ENCODE measurements at regions not wholly inside any gene's neighbourhood (a gene's known extent, or its start where the extent isn't known, plus 50 kb on each side); places are given as distances from the start of the nearest gene placed in this dataset.

- no peaks in the 10 kb centered on the region for H3K36me3 Mint-ChIP-seq
- no peak overlapping the region for H3K4me3 Mint-ChIP-seq
- no peak for DNase-seq
- no peak for ATAC-seq (replicated peaks in 1 of 4)
- H3K4me1 ChIP-seq (ENCODE audit: control insufficient read depth in 1 of 2, extremely low read depth in 1 of 2, insufficient read depth in 2 of 2, low read length in 2 of 2): no peaks in the 10 kb centered on the region
- no peak overlapping the region for H3K27ac ChIP-seq (ENCODE audit: low read length)
- no peaks in the 10 kb centered on the region for H3K4me1 Mint-ChIP-seq
- H3K27me3 Mint-ChIP-seq: no peaks in the 10 kb centered on the region
- H3K27me3 ChIP-seq (replicated peaks in 1 of 2; ENCODE audit: control insufficient read depth in 2 of 2, extremely low read depth in 1 of 2, insufficient read depth in 2 of 2, low read length in 1 of 2): peaks cover 0 to 2% of the 10 kb centered on the region in 2 experiments
- H3K9me3 ChIP-seq: no peaks in the 10 kb centered on the region
- no peaks in the 10 kb centered on the region for H3K36me3 ChIP-seq (ENCODE audit: control insufficient read depth in 2 of 2, extremely low read depth in 1 of 2, insufficient read depth in 1 of 2, low read length in 1 of 2)
- H3K4me3 ChIP-seq (ENCODE audit: control insufficient read depth in 1 of 2, extremely low read depth in 1 of 2, low read length in 1 of 2): no peak overlapping the region
- POLR2A ChIA-PET: no interaction called here
- no peak overlapping the region for H3K27ac Mint-ChIP-seq
- WGBS (ENCODE audit: insufficient coverage): no CpG with 5 or more reads among the region's 2 CpGs
- CTCF ChIA-PET: no interaction called here
- peaks cover 28 to 50% (median 35%) of the 10 kb centered on the region in 3 donors for H3K9me3 Mint-ChIP-seq
These were observed 533.2 kb downstream of the ARAP2 start for GRCh38 chr4:35711127-35711526.

GRCh38 chr4:35723973-35724372 lies 520.3 kb downstream of the ARAP2 start:
- Histone ChIP-seq H3K4me3 (ENCODE audit: control insufficient read depth in 1 of 2, extremely low read depth in 1 of 2, low read length in 1 of 2) (no peak overlapping the region), H3K27me3 (replicated peaks in 1 of 2; ENCODE audit: control insufficient read depth in 2 of 2, extremely low read depth in 1 of 2, insufficient read depth in 2 of 2, low read length in 1 of 2) (no peaks in the 10 kb centered on the region), H3K27ac (ENCODE audit: low read length) (no peak overlapping the region), H3K36me3 (ENCODE audit: control insufficient read depth in 2 of 2, extremely low read depth in 1 of 2, insufficient read depth in 1 of 2, low read length in 1 of 2) (no peaks in the 10 kb centered on the region), H3K9me3 (no peaks in the 10 kb centered on the region), H3K4me1 (ENCODE audit: control insufficient read depth in 1 of 2, extremely low read depth in 1 of 2, insufficient read depth in 2 of 2, low read length in 2 of 2) (no peaks in the 10 kb centered on the region)
- no CpG with 5 or more reads among the region's 3 CpGs for WGBS (ENCODE audit: insufficient coverage)
- DNase-seq (no peak), ATAC-seq (replicated peaks in 1 of 4) (no peak)
- Mint-ChIP-seq H3K4me1 (no peaks in the 10 kb centered on the region), H3K4me3 (no peak overlapping the region), H3K9me3 (peaks cover 0 to 3% (median 0%) of the 10 kb centered on the region in 3 donors), H3K36me3 (no peaks in the 10 kb centered on the region), H3K27me3 (no peaks in the 10 kb centered on the region), H3K27ac (no peak overlapping the region)
- ChIA-PET POLR2A (no interaction called here), CTCF (no interaction called here)

GRCh38 chr4:35725131-35725530 lies 519.2 kb downstream of the ARAP2 start:
- Histone ChIP-seq H3K27ac (ENCODE audit: low read length) (no peak overlapping the region), H3K4me1 (ENCODE audit: control insufficient read depth in 1 of 2, extremely low read depth in 1 of 2, insufficient read depth in 2 of 2, low read length in 2 of 2) (no peaks in the 10 kb centered on the region), H3K27me3 (replicated peaks in 1 of 2; ENCODE audit: control insufficient read depth in 2 of 2, extremely low read depth in 1 of 2, insufficient read depth in 2 of 2, low read length in 1 of 2) (no peaks in the 10 kb centered on the region), H3K9me3 (no peaks in the 10 kb centered on the region), H3K4me3 (ENCODE audit: control insufficient read depth in 1 of 2, extremely low read depth in 1 of 2, low read length in 1 of 2) (no peak overlapping the region), H3K36me3 (ENCODE audit: control insufficient read depth in 2 of 2, extremely low read depth in 1 of 2, insufficient read depth in 1 of 2, low read length in 1 of 2) (no peaks in the 10 kb centered on the region)
- Mint-ChIP-seq H3K27ac (no peak overlapping the region), H3K4me3 (no peak overlapping the region), H3K9me3 (peaks cover 0 to 3% (median 0%) of the 10 kb centered on the region in 3 donors), H3K27me3 (no peaks in the 10 kb centered on the region), H3K36me3 (no peaks in the 10 kb centered on the region), H3K4me1 (no peaks in the 10 kb centered on the region)
- no peak for ATAC-seq (replicated peaks in 1 of 4)
- no peak for DNase-seq
- WGBS (ENCODE audit: insufficient coverage): no CpG with 5 or more reads among the region's 1 CpG
- ChIA-PET CTCF (no interaction called here), POLR2A (no interaction called here)

- no peaks in the 10 kb centered on the region for H3K27me3 ChIP-seq (replicated peaks in 1 of 2; ENCODE audit: control insufficient read depth in 2 of 2, extremely low read depth in 1 of 2, insufficient read depth in 2 of 2, low read length in 1 of 2)
- H3K27me3 Mint-ChIP-seq: no peaks in the 10 kb centered on the region
- no peaks in the 10 kb centered on the region for H3K4me1 Mint-ChIP-seq
- WGBS (ENCODE audit: insufficient coverage): no CpG with 5 or more reads among the region's 2 CpGs
- H3K27ac Mint-ChIP-seq: no peak overlapping the region
- H3K27ac ChIP-seq (ENCODE audit: low read length): no peak overlapping the region
- ChIA-PET POLR2A (no interaction called here), CTCF (no interaction called here)
- no peaks in the 10 kb centered on the region for H3K9me3 ChIP-seq
- DNase-seq: no peak
- no peaks in the 10 kb centered on the region for H3K4me1 ChIP-seq (ENCODE audit: control insufficient read depth in 1 of 2, extremely low read depth in 1 of 2, insufficient read depth in 2 of 2, low read length in 2 of 2)
- no peak for ATAC-seq (replicated peaks in 1 of 4)
- H3K4me3 Mint-ChIP-seq: no peak overlapping the region
- no peaks in the 10 kb centered on the region for H3K36me3 Mint-ChIP-seq
- peaks cover 0 to 9% (median 3%) of the 10 kb centered on the region in 3 donors for H3K9me3 Mint-ChIP-seq
- H3K36me3 ChIP-seq (ENCODE audit: control insufficient read depth in 2 of 2, extremely low read depth in 1 of 2, insufficient read depth in 1 of 2, low read length in 1 of 2): no peaks in the 10 kb centered on the region
- no peak overlapping the region for H3K4me3 ChIP-seq (ENCODE audit: control insufficient read depth in 1 of 2, extremely low read depth in 1 of 2, low read length in 1 of 2)
These were observed 513.9 kb downstream of the ARAP2 start for GRCh38 chr4:35730414-35730813.

GRCh38 chr4:35734381-35735098 lies 509.8 kb downstream of the ARAP2 start:
- H3K9me3 ChIP-seq: no peaks in the 10 kb centered on the region
- ATAC-seq (replicated peaks in 1 of 4): no peak
- CTCF ChIA-PET: no interaction called here

GRCh38 chr4:35739308-35739707 lies 505.0 kb downstream of the ARAP2 start:
- Mint-ChIP-seq H3K4me3 (no peak overlapping the region), H3K9me3 (peaks cover 6 to 21% (median 15%) of the 10 kb centered on the region in 3 donors), H3K27me3 (no peaks in the 10 kb centered on the region), H3K4me1 (no peaks in the 10 kb centered on the region), H3K36me3 (no peaks in the 10 kb centered on the region), H3K27ac (no peak overlapping the region)
- POLR2A ChIA-PET: interaction anchor here in 1 of 2 donors (0.6 kb wide), 1 partner anchor 301 kb away, joined by 3 read pairs; no protein-coding TSS in a partner anchor
- Histone ChIP-seq H3K27ac (ENCODE audit: low read length) (no peak overlapping the region), H3K9me3 (no peaks in the 10 kb centered on the region), H3K36me3 (ENCODE audit: control insufficient read depth in 2 of 2, extremely low read depth in 1 of 2, insufficient read depth in 1 of 2, low read length in 1 of 2) (no peaks in the 10 kb centered on the region), H3K27me3 (replicated peaks in 1 of 2; ENCODE audit: control insufficient read depth in 2 of 2, extremely low read depth in 1 of 2, insufficient read depth in 2 of 2, low read length in 1 of 2) (no peaks in the 10 kb centered on the region), H3K4me1 (ENCODE audit: control insufficient read depth in 1 of 2, extremely low read depth in 1 of 2, insufficient read depth in 2 of 2, low read length in 2 of 2) (no peaks in the 10 kb centered on the region), H3K4me3 (ENCODE audit: control insufficient read depth in 1 of 2, extremely low read depth in 1 of 2, low read length in 1 of 2) (no peak overlapping the region)
- WGBS (ENCODE audit: insufficient coverage): 57% methylated on average over 3 of the region's 3 CpGs
- CTCF ChIA-PET: no interaction called here
- DNase-seq (no peak), ATAC-seq (replicated peaks in 1 of 4) (no peak)

More at GRCh38 chr4:35734381-35735098, 509.8 kb downstream of the ARAP2 start:
- peaks cover 0 to 6% (median 3%) of the 10 kb centered on the region in 3 donors for H3K9me3 Mint-ChIP-seq
- H3K4me3 ChIP-seq (ENCODE audit: control insufficient read depth in 1 of 2, extremely low read depth in 1 of 2, low read length in 1 of 2): no peak overlapping the region
- DNase-seq: no peak
- H3K4me1 ChIP-seq (ENCODE audit: control insufficient read depth in 1 of 2, extremely low read depth in 1 of 2, insufficient read depth in 2 of 2, low read length in 2 of 2): no peaks in the 10 kb centered on the region
- no peaks in the 10 kb centered on the region for H3K27me3 Mint-ChIP-seq
- no peaks in the 10 kb centered on the region for H3K4me1 Mint-ChIP-seq
- H3K27ac Mint-ChIP-seq: no peak overlapping the region
- H3K27ac ChIP-seq (ENCODE audit: low read length): no peak overlapping the region
- POLR2A ChIA-PET: no interaction called here
- no peaks in the 10 kb centered on the region for H3K36me3 Mint-ChIP-seq
- H3K4me3 Mint-ChIP-seq: no peak overlapping the region
- H3K27me3 ChIP-seq (replicated peaks in 1 of 2; ENCODE audit: control insufficient read depth in 2 of 2, extremely low read depth in 1 of 2, insufficient read depth in 2 of 2, low read length in 1 of 2): no peaks in the 10 kb centered on the region
- no CpG with 5 or more reads among the region's 3 CpGs for WGBS (ENCODE audit: insufficient coverage)
- H3K36me3 ChIP-seq (ENCODE audit: control insufficient read depth in 2 of 2, extremely low read depth in 1 of 2, insufficient read depth in 1 of 2, low read length in 1 of 2): no peaks in the 10 kb centered on the region

GRCh38 chr4:35754047-35754446 lies 490.3 kb downstream of the ARAP2 start:
- Histone ChIP-seq H3K9me3 (no peaks in the 10 kb centered on the region), H3K4me3 (ENCODE audit: control insufficient read depth in 1 of 2, extremely low read depth in 1 of 2, low read length in 1 of 2) (no peak overlapping the region), H3K27ac (ENCODE audit: low read length) (no peak overlapping the region), H3K36me3 (ENCODE audit: control insufficient read depth in 2 of 2, extremely low read depth in 1 of 2, insufficient read depth in 1 of 2, low read length in 1 of 2) (no peaks in the 10 kb centered on the region), H3K27me3 (replicated peaks in 1 of 2; ENCODE audit: control insufficient read depth in 2 of 2, extremely low read depth in 1 of 2, insufficient read depth in 2 of 2, low read length in 1 of 2) (no peaks in the 10 kb centered on the region), H3K4me1 (ENCODE audit: control insufficient read depth in 1 of 2, extremely low read depth in 1 of 2, insufficient read depth in 2 of 2, low read length in 2 of 2) (no peaks in the 10 kb centered on the region)
- CTCF ChIA-PET: interaction anchor here in 1 of 2 donors (0.6 kb wide), 1 partner anchor 16 kb away, joined by 3 read pairs; no protein-coding TSS in a partner anchor
- Mint-ChIP-seq H3K27me3 (no peaks in the 10 kb centered on the region), H3K27ac (no peak overlapping the region), H3K9me3 (peaks cover 4 to 10% (median 9%) of the 10 kb centered on the region in 3 donors), H3K4me3 (no peak overlapping the region), H3K36me3 (no peaks in the 10 kb centered on the region), H3K4me1 (no peaks in the 10 kb centered on the region)
- no peak for ATAC-seq (replicated peaks in 1 of 4)
- POLR2A ChIA-PET: no interaction called here
- no peak for DNase-seq
